WTC11 (cell line): ENCODE measurements at regions not wholly inside any gene's neighbourhood (a gene's known extent, or its start where the extent isn't known, plus 50 kb on each side); places are given as distances from the start of the nearest gene placed in this dataset.

Experiments
- ATAC-seq: fragments of 200-7000 bp; cut with Tn5 transposase; 2 replicates; pipeline ENCODE4 v1.10.0; 2021; ENCODE audit warnings: mild to moderate bottlenecking, moderate library complexity
- CTCF ChIA-PET: fragments of 300-600 bp; sonication (Branson Sonifier 250); formaldehyde crosslinking; loops from one replicate; lab custom pipeline; 2021; ENCODE audit warnings: antibody characterized with exemption; lab: Charles Lee
- POLR2A ChIA-PET: fragments of 350-600 bp; sonication (Branson Sonifier 250); formaldehyde crosslinking; loops from one replicate; lab custom pipeline; 2021; ENCODE audit warnings: antibody characterized with exemption; lab: Charles Lee
- DNase-seq: peaks from one replicate; pipeline ENCODE4 v3.0.0; 2021; ENCODE audit warnings: low spot score
- H3K27ac Mint-ChIP-seq: 2 replicates; pipeline ENCODE4 v1.8.0; 2021; ENCODE audit warnings: mixed read lengths
- H3K27me3 Mint-ChIP-seq: 2 replicates; pipeline ENCODE4 v1.8.0; 2021; ENCODE audit warnings: low read depth, mild to moderate bottlenecking, moderate library complexity, mixed read lengths
- H3K36me3 Mint-ChIP-seq: 2 replicates; pipeline ENCODE4 v1.8.0; 2021; ENCODE audit warnings: mixed read lengths
- H3K4me1 Mint-ChIP-seq: 2 replicates; pipeline ENCODE4 v1.8.0; 2022; ENCODE audit warnings: mixed read lengths
- H3K4me3 Mint-ChIP-seq: 2 replicates; pipeline ENCODE4 v1.8.0; 2021; ENCODE audit warnings: mild to moderate bottlenecking, moderate library complexity, mixed read lengths
- H3K9me3 Mint-ChIP-seq: 2 replicates; pipeline ENCODE4 v1.8.0; 2021; ENCODE audit warnings: mixed read lengths
- AR ChIP-seq: fragments of 250-450 bp; sonication (Bioruptor Pico); IDR thresholded peaks from 2 replicates; pipeline ENCODE4 v1.9.0; 2021; ENCODE audit warnings: mild to moderate bottlenecking
- ARID4B ChIP-seq: sonication (generic); formaldehyde crosslinking; IDR thresholded peaks from 2 replicates; pipeline ENCODE4 v1.8.0; 2023; ENCODE audit warnings: missing genetic modification reagents, mild to moderate bottlenecking, borderline replicate concordance
- E2F1 ChIP-seq: sonication (generic); formaldehyde crosslinking; IDR thresholded peaks from 2 replicates; pipeline ENCODE4 v1.8.0; 2022; ENCODE audit warnings: mild to moderate bottlenecking, missing genetic modification reagents
- EMX1 ChIP-seq: fragments of 250-450 bp; sonication (Bioruptor Pico); IDR thresholded peaks from 2 replicates; pipeline ENCODE4 v1.8.0; 2021; ENCODE audit warnings: mild to moderate bottlenecking
- NFATC4 ChIP-seq: fragments of 250-450 bp; sonication (Bioruptor Pico); IDR thresholded peaks from 2 replicates; pipeline ENCODE4 v1.9.0; 2021; ENCODE audit warnings: mild to moderate bottlenecking
- NFYB ChIP-seq: sonication (generic); formaldehyde crosslinking; conservative IDR thresholded peaks from 2 replicates; pipeline ENCODE4 v1.8.0; 2022; ENCODE audit warnings: low read depth, missing genetic modification reagents
- NR2C2 ChIP-seq: sonication (generic); formaldehyde crosslinking; IDR thresholded peaks from 2 replicates; pipeline ENCODE4 v1.8.0; 2022; ENCODE audit warnings: mild to moderate bottlenecking, missing genetic modification reagents
- NR3C1 ChIP-seq: sonication (generic); formaldehyde crosslinking; conservative IDR thresholded peaks from 2 replicates; pipeline ENCODE4 v1.8.1; 2023; ENCODE audit warnings: low read depth, mild to moderate bottlenecking, missing genetic modification reagents
- PREB ChIP-seq: sonication (generic); formaldehyde crosslinking; IDR thresholded peaks from 2 replicates; pipeline ENCODE4 v1.8.1; 2022; ENCODE audit warnings: mild to moderate bottlenecking, missing genetic modification reagents, moderate library complexity, borderline replicate concordance
- PRRX2 ChIP-seq: fragments of 250-450 bp; sonication (Bioruptor Pico); IDR thresholded peaks from 2 replicates; pipeline ENCODE4 v1.8.0; 2021; ENCODE audit warnings: mild to moderate bottlenecking
- RORB ChIP-seq: fragments of 250-450 bp; sonication (Bioruptor Pico); IDR thresholded peaks from 2 replicates; pipeline ENCODE4 v1.9.0; 2021; ENCODE audit warnings: mild to moderate bottlenecking
- SP1 ChIP-seq: sonication (generic); formaldehyde crosslinking; conservative IDR thresholded peaks from 2 replicates; pipeline ENCODE4 v1.8.1; 2022; ENCODE audit warnings: missing genetic modification reagents
- TCF7 ChIP-seq: sonication (generic); formaldehyde crosslinking; IDR thresholded peaks from 2 replicates; pipeline ENCODE4 v1.8.0; 2022; ENCODE audit warnings: mild to moderate bottlenecking, low read depth, missing genetic modification reagents, moderate library complexity
- TP53 ChIP-seq: sonication (generic); formaldehyde crosslinking; IDR thresholded peaks from 2 replicates; pipeline ENCODE4 v1.8.1; 2023; ENCODE audit warnings: mild to moderate bottlenecking, missing genetic modification reagents
- ZBTB21 ChIP-seq: sonication (generic); formaldehyde crosslinking; IDR thresholded peaks from 2 replicates; pipeline ENCODE4 v1.8.1; 2023; ENCODE audit warnings: mild to moderate bottlenecking, missing genetic modification reagents, borderline replicate concordance
- ZMAT4 ChIP-seq: fragments of 250-450 bp; sonication (Bioruptor Pico); IDR thresholded peaks from 2 replicates; pipeline ENCODE4 v1.9.0; 2021; ENCODE audit warnings: mild to moderate bottlenecking
- ZNF263 ChIP-seq: sonication (generic); formaldehyde crosslinking; IDR thresholded peaks from 2 replicates; pipeline ENCODE4 v1.8.1; 2022; ENCODE audit warnings: low read depth, mild to moderate bottlenecking, moderate library complexity, missing genetic modification reagents
- ZNF281 ChIP-seq: sonication (generic); formaldehyde crosslinking; IDR thresholded peaks from 2 replicates; pipeline ENCODE4 v1.8.0; 2023; ENCODE audit warnings: mild to moderate bottlenecking, missing genetic modification reagents
- ZNF317 ChIP-seq: sonication (generic); formaldehyde crosslinking; IDR thresholded peaks from 2 replicates; pipeline ENCODE4 v1.8.1; 2023; ENCODE audit warnings: low read depth, mild to moderate bottlenecking, moderate library complexity, missing genetic modification reagents, borderline replicate concordance
- ZNF423 ChIP-seq: fragments of 250-450 bp; sonication (Bioruptor Pico); IDR thresholded peaks from 2 replicates; pipeline ENCODE4 v2.1.2; 2022; ENCODE audit warnings: mild to moderate bottlenecking, moderate library complexity
- ZNF512 ChIP-seq: sonication (generic); formaldehyde crosslinking; IDR thresholded peaks from 2 replicates; pipeline ENCODE4 v1.8.1; 2022; ENCODE audit warnings: missing genetic modification reagents, borderline replicate concordance

- no peak for TF ChIP-seq ZMAT4
- TF ChIP-seq ZNF317 (CRISPR knock-in tag), result no peak
- TF ChIP-seq ARID4B (CRISPR knock-in tag), result no peak
- TF ChIP-seq NR2C2 (CRISPR knock-in tag), result no peak
- no peak for TF ChIP-seq ZNF512 (CRISPR knock-in tag)
These were observed 655.6 kb upstream of the CNTN5 start (continued) for GRCh38 chr11:98365190-98365589.

- Mint-ChIP-seq H3K4me3 (no peak overlapping the region), H3K9me3 (no peaks in the 10 kb centered on the region)
- TF ChIP-seq PREB (CRISPR knock-in tag) (no peak), NFYB (no peak), TP53 (no peak), NFATC4 (no peak), RORB (no peak), NR2C2 (CRISPR knock-in tag) (no peak), ZNF423 (CRISPR knock-in tag) (no peak), AR (CRISPR knock-in tag) (no peak), PRRX2 (no peak), EMX1 (CRISPR knock-in tag) (no peak), ZBTB21 (no peak), SP1 (CRISPR knock-in tag) (no peak), ZNF281 (CRISPR knock-in tag) (no peak), ZNF512 (CRISPR knock-in tag) (no peak), NR3C1 (CRISPR knock-in tag) (no peak), ZNF263 (CRISPR knock-in tag) (no peak), E2F1 (CRISPR knock-in tag) (no peak), TCF7 (no peak)
These were observed 654.8 kb upstream of the CNTN5 start for GRCh38 chr11:98365941-98366340.

More at GRCh38 chr11:98365941-98366340, 654.8 kb upstream of the CNTN5 start:
- ChIA-PET CTCF (no interaction called here), POLR2A (no interaction called here)
- DNase-seq, result no peak
- no peak for ATAC-seq
- H3K36me3 Mint-ChIP-seq, result no peaks in the 10 kb centered on the region
- H3K27ac Mint-ChIP-seq, result no peak overlapping the region
- no peaks in the 10 kb centered on the region for H3K27me3 Mint-ChIP-seq
- H3K4me1 Mint-ChIP-seq, result no peaks in the 10 kb centered on the region
